ENCODE measurements at regions not wholly inside any gene's neighbourhood (a gene's known extent, or its start where the extent isn't known, plus 50 kb on each side); places are given as distances from the start of the nearest gene placed in this dataset.

DNA sequence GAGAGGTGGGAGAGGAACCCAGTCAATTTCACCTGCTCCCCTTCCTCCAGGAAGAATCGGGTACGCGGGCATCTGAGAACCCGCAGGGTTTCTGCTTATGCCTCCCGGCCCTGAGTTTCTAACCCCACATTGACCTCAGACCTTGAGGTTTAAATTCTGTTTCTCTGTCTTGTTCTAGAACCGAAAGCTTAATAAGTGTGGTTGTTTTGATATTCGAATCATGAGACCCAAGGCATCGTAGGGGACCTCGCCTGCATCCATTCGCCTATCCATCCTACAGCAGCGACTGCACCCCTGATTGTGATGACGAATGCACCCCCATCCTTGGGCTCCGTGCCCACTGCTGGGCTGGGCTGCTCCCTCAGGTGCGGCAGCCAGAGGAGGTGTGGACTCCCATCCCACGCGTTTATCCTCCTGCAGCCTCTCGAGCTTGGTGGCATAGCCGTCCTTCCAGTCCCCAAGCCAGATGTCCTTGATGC, 80.8 kb upstream of the IER5L start:
- Histone ChIP-seq H3K14ac (replicated peaks; ENCODE audit: low read depth, low read length) (no peak overlapping the region), H2AK9ac (replicated peaks; ENCODE audit: low read depth, low read length, poor library complexity) (peak overlapping the region; percentile 44), H2BK120ac (ENCODE audit: low read depth, low read length) (no peak overlapping the region), H3K4me2 (ENCODE audit: low read depth, low read length) (peak overlapping the region; percentile 94), H3K4me3 (ENCODE audit: insufficient read depth, low read depth, low read length) (peak overlapping the region; percentile 19; the same call in 1 of the 2 replicates), H2AK5ac (ENCODE audit: low read depth, low read length) (no peak overlapping the region), H3K18ac (ENCODE audit: low read depth, low read length) (no peak overlapping the region), H3K27ac (ENCODE audit: insufficient read depth, low read length) (no peak overlapping the region), H4K8ac (ENCODE audit: low read depth in 2 of 2, low read length in 2 of 2) (no peak overlapping the region), H3K27me3 (ENCODE audit: control insufficient read depth, insufficient read depth, low read length) (peaks cover 14% of the 10 kb centered on the region), H4K5ac (ENCODE audit: low read depth, low read length) (no peak overlapping the region), H3K36me3 (ENCODE audit: control insufficient read depth, insufficient read depth, low read length) (no peaks in the 10 kb centered on the region), H4K91ac (ENCODE audit: insufficient read depth, low read depth, low read length) (no peak overlapping the region), H4K20me1 (ENCODE audit: insufficient read depth, low read length) (no peaks in the 10 kb centered on the region), H3K79me1 (ENCODE audit: low read depth in 1 of 2, low read length in 2 of 2) (no peaks in the 10 kb centered on the region), H3K9ac (ENCODE audit: low read depth, low read length) (no peak overlapping the region), H2BK5ac (ENCODE audit: low read depth, low read length, poor library complexity, severe bottlenecking) (no peak overlapping the region), H2BK15ac (ENCODE audit: low read depth, low read length) (no peak overlapping the region), H3K23ac (ENCODE audit: low read depth, low read length) (no peak overlapping the region), H3K56ac (ENCODE audit: extremely low read depth, insufficient read depth, low read length) (no peak overlapping the region), H2BK20ac (ENCODE audit: low read depth, low read length) (no peak overlapping the region), H3K4me1 (ENCODE audit: control insufficient read depth, insufficient read depth, low read length) (peaks cover 5% of the 10 kb centered on the region; the same call in 1 of the 2 replicates), H3K9me3 (ENCODE audit: control insufficient read depth, insufficient read depth, low read length) (no peaks in the 10 kb centered on the region), H3K9me1 (ENCODE audit: insufficient read depth, low read length) (peaks cover 5% of the 10 kb centered on the region; the same call in 1 of the 2 replicates), H3K4ac (ENCODE audit: low read depth, low read length) (no peak overlapping the region), H2AFZ (replicated peaks; ENCODE audit: low read length, poor library complexity) (peak overlapping the region; percentile 54)
- TF ChIP-seq NFE2L2 (IDR thresholded peaks at IDR 0.05; ENCODE audit: low read depth, low read length) (no peak), CHD1 (IDR thresholded peaks at IDR 0.05; ENCODE audit: low read depth, low read length) (no peak), MXI1 (IDR thresholded peaks at IDR 0.05; ENCODE audit: borderline replicate concordance, low read depth, low read length) (no peak), RAD21 (IDR thresholded peaks at IDR 0.05; ENCODE audit: low read length) (no peak), BHLHE40 (IDR thresholded peaks at IDR 0.05; ENCODE audit: low read depth, low read length) (no peak), MAFK (IDR thresholded peaks at IDR 0.05; ENCODE audit: low read depth, low read length) (no peak), SMC3 (IDR thresholded peaks at IDR 0.05; ENCODE audit: low read depth, low read length) (no peak), FOS (IDR thresholded peaks at IDR 0.05; ENCODE audit: low read depth, low read length) (no peak), RCOR1 (IDR thresholded peaks at IDR 0.05; ENCODE audit: insufficient replicate concordance, low read length) (no peak), CEBPB (IDR thresholded peaks at IDR 0.05; ENCODE audit: low read depth, low read length) (no peak), ELK1 (IDR thresholded peaks at IDR 0.05; ENCODE audit: borderline replicate concordance, low read depth, low read length) (no peak), RFX5 (IDR thresholded peaks at IDR 0.05; ENCODE audit: low read depth, low read length) (no peak)
- TF ChIP-seq, protein P1, sequence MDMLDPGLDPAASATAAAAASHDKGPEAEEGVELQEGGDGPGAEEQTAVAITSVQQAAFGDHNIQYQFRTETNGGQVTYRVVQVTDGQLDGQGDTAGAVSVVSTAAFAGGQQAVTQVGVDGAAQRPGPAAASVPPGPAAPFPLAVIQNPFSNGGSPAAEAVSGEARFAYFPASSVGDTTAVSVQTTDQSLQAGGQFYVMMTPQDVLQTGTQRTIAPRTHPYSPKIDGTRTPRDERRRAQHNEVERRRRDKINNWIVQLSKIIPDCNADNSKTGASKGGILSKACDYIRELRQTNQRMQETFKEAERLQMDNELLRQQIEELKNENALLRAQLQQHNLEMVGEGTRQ (IDR thresholded peaks at IDR 0.05; ENCODE audit: low read depth, low read length): no peak
- DNase-seq (no peak), ATAC-seq (ENCODE audit: low read depth) (no peak)
- ChIA-PET CTCF (no interaction called here), POLR2A (ENCODE audit: unreplicated experiment) (interaction anchor here (0.8 kb wide), 1 partner anchor 165 kb away, joined by 3 read pairs; no protein-coding TSS in a partner anchor)
- BruUV-seq (replicated peaks): no TSS peak
- intact Hi-C loops (cut with micrococcal nuclease): no loop called here
- dilution Hi-C loops (cut with HindIII; ENCODE audit: low sequenced_read_pairs, unreplicated experiment): no loop called here
- in situ Hi-C loops (cut with MboI; ENCODE audit: low sequenced_read_pairs): no loop called here
- 23% methylated on average over 4 of the region's 18 CpGs; no CpG with 5 or more reads in 1 of the 2 experiments for WGBS, 2 experiments (ENCODE audit: extremely low coverage in 2 of 2, insufficient read length in 1 of 2)
